ENCODE measurements at regions not wholly inside any gene's neighbourhood (a gene's known extent, or its start where the extent isn't known, plus 50 kb on each side); places are given as distances from the start of the nearest gene placed in this dataset.

- no peak for TF ChIP-seq EZH2 (IDR thresholded peaks at IDR 0.05; ENCODE audit: borderline replicate concordance, insufficient read depth, low read length, poor library complexity, severe bottlenecking)
- no peak for TF ChIP-seq CTCF (IDR thresholded peaks at IDR 0.05; ENCODE audit: poor library complexity, severe bottlenecking)
- no peak for TF ChIP-seq POLR2AphosphoS5 (IDR thresholded peaks at IDR 0.05)
- no peak for TF ChIP-seq TAF1 (IDR thresholded peaks at IDR 0.05; ENCODE audit: low read depth)
- TF ChIP-seq SMC3 (conservative IDR thresholded peaks at IDR 0.05; ENCODE audit: poor library complexity) = no peak
Observed at GRCh38 chr13:55664178-55664577, 1476.5 kb upstream of the PRR20A start.
